GM18873 (cell line): ENCODE measurements at regions not wholly inside any gene's neighbourhood (a gene's known extent, or its start where the extent isn't known, plus 50 kb on each side); places are given as distances from the start of the nearest gene placed in this dataset.

Experiments
- ATAC-seq: cut with Tn5 transposase; IDR thresholded peaks from one replicate; pipeline ENCODE4 v1.9.1; 2021; ENCODE audit warnings: mild to moderate bottlenecking, moderate library complexity, moderate number of reproducible peaks; ENCODE audit not compliant: unreplicated experiment, low FRiP score

GRCh38 chr14:66092748-66093147, 393.4 kb upstream of the CCDC196 start:
- no peak for ATAC-seq

GRCh38 chr14:66094001-66094727, 392.0 kb upstream of the CCDC196 start:
- ATAC-seq: no peak

DNA sequence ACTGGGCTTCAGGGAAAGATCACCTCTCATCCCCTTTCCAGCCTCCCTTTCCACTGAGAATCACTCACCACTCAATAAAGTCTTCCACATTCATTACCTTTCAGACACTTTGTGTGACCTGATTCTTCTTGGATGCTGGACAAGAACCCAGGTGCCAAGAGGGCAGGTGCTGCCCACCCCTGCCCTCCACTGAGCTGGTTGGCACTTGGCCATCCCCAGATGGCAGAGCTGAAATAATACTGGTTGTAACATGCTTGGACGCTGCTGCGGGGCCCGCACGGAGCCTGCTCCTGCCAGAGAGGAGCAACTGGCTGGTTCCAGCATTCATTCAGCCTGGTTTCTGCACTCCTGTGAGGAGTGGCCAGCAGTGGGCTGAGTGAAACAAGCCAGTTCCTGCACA, 386.7 kb upstream of the CCDC196 start:
- no peak for ATAC-seq

DNA sequence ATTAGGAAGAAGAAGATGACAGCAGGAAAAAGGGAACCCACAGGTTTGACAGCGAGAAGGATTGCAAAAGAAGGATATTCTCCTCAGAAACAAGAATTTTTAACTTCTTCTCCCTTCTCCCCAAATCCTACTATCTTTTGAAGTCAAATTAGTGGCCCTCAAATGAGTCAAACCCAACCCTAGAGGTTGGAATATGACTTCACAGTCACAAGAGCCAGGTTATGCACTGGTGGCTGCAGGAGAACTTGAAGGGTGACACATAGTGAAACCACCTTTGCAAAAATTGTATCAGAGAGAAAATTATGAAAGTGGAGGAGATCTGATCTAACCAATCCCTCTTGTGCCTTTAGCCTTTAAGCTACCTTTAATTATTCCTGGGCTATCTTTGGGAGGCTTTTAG, 386.2 kb upstream of the CCDC196 start:
- ATAC-seq: no peak

GRCh38 chr14:66101662-66102061, 384.5 kb upstream of the CCDC196 start:
- ATAC-seq: no peak

DNA sequence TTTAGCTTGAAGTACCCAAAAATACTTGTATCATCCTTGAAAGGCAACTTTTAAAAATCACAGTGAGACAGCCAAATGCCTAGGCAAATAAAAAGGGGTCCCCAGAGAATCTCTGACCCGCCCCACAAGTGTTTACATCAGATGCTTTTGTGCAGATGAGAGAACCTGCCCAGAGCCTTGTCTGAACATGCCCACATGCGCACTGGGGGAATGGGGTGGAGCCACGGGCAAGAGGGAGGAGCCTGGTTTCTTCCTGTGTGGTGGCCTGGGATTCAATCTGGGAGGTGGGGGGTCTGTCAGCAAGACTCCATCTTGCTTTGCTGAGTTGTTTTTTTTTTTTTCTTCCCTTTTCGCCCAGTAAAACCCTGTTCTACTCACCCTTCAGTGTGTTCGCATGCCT, 381.7 kb upstream of the CCDC196 start:
- ATAC-seq: no peak

DNA sequence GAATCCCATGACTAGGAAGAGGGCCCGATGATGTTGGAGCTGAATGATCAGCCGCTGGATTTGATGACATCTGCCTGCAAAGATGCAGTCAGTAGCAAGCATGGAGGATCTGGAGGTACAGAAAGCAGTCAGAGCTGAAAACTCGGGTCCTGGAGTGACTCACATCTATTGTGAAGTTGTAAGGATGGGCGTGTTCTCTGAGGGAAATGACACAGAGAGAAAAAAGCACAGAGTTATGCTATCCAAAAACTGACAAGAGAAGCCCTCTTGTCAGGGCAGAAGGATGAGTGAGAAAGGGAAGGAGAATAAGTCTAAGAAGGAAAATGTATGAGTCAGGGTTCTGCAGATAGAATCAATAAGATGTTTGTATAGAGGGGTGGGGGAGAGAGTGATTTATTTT, 380.4 kb upstream of the CCDC196 start:
- ATAC-seq: no peak

DNA sequence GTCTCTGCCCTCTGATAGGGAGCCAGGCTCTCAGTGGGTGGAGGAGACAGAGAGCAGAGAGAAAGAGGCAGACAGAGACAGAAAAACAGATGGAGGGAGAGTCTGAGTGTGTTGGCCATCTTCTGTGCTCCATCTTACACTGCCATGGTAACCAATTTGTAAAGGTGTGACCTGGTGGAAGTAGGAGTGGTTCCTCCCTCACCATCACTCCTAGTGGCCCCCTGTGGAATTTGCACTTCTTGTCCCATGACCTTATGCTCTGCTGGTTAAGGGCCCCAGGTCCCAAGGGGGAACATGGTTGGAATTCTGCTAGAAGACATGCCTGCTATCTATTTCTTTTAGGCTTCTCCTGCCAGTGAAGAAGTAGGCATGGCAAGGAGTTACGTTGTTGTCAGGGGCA, 376.7 kb upstream of the CCDC196 start:
- no peak for ATAC-seq

GRCh38 chr14:66111891-66112290, 374.3 kb upstream of the CCDC196 start:
- no peak for ATAC-seq

DNA sequence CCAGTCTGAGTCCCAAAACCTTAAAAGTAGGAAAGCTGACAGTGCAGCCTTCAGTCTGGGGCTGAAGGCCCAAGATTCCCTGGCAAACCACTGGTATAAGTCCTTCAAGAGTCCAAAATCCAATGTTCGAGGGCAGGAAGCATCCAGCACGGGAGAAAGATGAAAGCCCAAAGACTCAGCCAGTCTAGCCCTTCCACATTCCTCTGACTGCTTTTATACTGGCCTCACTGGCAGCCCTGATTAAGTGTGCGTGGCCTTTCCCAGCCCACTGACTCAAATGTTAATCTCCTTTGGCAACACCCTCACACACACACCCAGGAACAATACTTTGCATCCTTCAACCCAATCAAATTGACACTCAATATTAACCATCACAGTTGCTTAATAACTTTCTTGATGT, 372.1 kb upstream of the CCDC196 start:
- ATAC-seq: no peak

- ATAC-seq: no peak
Measured at GRCh38 chr14:66115740-66116502, 370.2 kb upstream of the CCDC196 start.

DNA sequence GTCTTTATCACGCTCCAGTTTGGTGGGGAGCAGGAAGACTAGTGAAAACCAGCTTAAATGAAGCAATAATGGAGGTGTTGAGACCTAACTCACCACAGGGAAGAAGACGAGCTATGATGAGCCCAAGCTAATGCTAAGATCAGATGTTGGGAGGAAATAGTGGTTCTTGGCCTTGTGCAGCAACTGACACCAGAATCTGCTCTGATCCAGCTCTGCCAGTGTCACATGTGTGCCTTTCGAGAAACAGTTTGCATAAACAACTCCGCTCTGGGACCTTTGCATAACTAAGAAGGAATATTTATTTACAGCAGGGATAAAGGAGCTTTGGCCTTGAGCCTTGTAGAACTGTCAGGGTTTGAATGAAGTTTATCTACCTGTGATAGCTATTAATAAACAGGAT, 369.4 kb upstream of the CCDC196 start:
- ATAC-seq: no peak

GRCh38 chr14:66117600-66117999, 368.6 kb upstream of the CCDC196 start:
- ATAC-seq: no peak

DNA sequence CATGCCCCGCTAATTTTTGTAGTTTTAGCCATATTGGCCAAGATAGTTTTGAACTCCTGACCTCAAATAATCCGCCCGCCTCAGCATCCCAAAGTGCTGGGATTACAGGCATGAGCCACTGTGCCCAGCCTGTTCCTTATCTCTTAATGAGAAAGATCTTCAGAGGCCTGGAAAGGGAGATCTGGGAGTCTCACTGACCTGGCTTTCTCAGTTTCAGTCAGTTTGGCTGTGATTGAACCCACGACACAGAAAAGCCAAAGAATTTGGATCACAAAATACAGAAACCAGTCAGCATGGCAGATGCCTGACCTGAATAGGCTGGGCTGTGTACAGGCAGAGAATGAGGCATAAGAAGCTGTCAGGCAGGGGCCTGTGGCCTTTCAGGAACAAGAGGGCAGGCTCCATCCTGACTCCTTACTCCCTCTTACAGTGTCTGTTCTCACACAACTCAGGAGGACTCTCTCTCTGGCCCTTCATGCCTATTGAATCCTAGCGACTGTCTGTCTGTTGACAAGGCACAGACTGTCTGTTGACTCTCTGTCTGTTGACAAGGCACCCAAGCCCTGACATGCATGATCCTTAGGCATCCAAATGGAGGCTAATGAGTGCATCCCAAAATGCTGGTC, 366.5 kb upstream of the CCDC196 start:
- ATAC-seq: no peak

DNA sequence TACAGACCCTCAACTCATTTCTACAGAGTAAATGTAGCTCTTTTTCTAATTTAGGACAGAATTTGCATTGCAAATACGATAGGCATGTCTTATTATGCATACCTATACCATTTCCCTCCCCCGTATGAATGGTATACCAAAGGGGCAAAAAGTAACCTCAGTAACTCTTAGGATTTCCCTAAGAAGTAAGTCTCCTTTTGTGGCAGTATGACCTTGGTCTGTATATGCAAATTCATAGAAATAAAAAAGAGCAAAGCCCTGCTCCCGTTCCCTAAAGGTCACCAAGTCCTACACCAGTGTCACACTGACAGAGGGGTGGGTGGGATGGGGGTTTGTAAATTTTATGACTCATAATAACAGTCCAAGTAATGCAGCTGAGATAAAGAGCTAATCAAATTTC, 365.8 kb upstream of the CCDC196 start:
- ATAC-seq: no peak

GRCh38 chr14:66121859-66122258, 364.3 kb upstream of the CCDC196 start:
- no peak for ATAC-seq

DNA sequence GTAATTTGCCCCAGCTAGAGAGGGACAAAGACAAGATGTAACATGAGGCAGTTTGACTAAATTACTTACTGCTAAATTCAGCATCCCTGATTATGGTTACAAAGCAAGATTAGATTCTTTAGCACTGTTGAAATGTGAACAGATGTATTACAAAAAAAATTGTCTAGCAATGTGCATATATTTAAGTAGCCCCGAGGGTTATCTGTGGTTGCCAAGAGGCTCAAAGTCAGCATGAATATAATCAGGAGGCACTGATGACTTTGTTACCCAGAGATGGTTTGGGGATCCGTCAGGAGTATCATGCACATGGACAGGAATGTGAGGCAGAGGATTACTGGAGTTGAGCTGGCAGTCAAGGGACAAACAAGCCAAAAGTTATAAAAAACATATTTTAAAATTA, 356.9 kb upstream of the CCDC196 start:
- no peak for ATAC-seq

DNA sequence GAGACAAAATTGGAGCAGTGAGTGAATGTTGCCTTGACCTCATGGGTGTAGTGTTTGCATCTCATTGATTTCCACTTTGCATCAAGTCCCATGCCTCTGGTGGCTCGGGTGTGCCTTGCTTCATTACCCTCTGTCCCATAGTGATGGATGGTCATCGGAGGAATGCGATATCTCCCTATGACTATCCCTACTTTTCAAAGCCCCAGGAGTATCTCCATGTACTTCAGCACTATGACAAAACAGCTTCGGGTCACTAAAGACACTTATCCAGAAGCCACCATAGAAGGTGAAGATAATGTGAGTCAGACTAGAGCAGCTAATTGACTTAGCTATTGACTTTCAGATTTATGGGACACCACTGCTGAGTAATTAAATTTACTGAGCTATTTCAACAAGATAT, 355.1 kb upstream of the CCDC196 start:
- ATAC-seq: no peak

DNA sequence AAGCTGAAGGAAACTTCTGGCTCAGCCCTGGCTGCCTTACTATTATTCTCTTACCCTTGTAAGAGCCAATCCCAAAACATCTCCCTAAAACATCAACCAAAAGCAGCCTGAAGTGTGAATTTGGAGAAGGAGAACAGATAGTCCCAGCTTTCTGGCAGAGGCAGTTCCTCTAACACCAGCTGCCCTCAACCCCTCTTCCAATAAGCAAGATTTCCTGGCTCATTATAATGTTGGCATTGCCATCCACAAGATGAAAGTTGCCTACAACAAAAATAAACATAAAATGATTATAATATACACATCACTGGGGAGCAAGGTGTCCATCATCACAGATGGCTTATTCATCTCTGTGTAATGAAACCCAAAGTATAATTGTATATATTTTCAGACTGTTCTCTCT, 352.5 kb upstream of the CCDC196 start:
- no peak for ATAC-seq

DNA sequence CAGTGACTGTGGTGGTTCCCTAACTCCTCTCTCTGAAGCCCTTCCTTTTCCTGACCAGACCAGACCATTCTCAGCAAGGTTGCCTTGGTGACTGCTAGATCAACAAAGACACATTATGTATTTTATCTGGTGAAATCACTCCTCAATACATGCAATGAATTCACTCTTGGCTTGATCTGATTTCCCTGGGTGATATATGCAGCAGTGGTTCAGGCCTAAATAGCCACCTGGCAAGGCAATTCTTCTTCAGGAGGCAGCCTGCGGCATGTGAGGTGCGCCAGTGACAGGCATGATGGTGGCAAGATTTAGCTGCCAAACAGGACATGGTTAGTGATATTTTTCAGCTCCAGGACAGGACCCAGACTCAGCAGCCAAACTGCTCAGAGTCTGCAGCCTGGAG, 350.3 kb upstream of the CCDC196 start:
- ATAC-seq: no peak

DNA sequence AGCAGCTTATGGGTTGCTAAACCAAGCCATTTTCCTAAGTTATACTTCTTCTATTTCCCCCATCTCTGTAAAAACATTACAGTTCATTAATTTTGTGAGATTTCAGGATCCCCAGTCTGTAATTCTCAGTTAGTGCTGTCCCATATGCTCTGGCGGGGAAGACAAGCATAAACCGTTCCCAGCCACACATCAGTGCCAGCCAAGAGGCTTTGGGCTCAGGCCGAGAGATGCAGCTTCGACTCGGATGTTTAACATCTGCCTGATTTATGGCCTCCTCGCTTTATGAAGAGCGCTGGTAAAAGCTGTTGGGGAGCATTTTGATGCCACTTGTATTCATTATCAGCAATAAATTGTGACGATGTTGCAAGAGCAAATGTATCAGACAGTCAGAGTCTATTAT, 349.1 kb upstream of the CCDC196 start:
- ATAC-seq: no peak

DNA sequence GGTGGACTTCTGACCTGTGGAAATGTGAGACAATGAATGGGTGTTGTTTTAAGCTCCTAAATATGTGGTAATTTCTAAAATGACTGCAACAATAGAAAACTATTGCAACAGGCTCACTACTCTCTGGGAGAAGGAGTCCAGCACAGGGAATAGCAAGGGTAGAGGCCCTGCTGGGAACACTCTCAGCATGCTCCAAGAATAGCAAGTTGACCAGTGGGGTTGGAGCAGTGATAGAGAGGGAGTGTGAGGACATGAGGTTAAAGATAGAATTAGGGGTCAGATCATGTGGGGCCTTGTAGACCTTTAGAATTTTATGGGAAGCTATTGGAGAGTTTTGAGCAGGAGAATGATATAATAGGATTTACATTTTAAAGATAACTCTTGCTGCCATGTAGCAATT, 346.7 kb upstream of the CCDC196 start:
- no peak for ATAC-seq
